ENCODE measurements at regions not wholly inside any gene's neighbourhood (a gene's known extent, or its start where the extent isn't known, plus 50 kb on each side); places are given as distances from the start of the nearest gene placed in this dataset.

GRCh38 chr13:55483626-55484158, 1657.0 kb upstream of the PRR20A start:
- Mint-ChIP-seq H3K27ac (no peak overlapping the region), H3K4me1 (no peaks in the 10 kb centered on the region), H3K27me3 (no peaks in the 10 kb centered on the region), H3K36me3 (no peaks in the 10 kb centered on the region), H3K4me3 (no peak overlapping the region), H3K9me3 (peaks cover 0 to 9% (median 6%) of the 10 kb centered on the region in 7 donors)
- ATAC-seq (ENCODE audit: low read depth in 2 of 2) (no peak), DNase-seq (no peak)

- H3K4me3 Mint-ChIP-seq: no peak overlapping the region
- ATAC-seq (ENCODE audit: low read depth in 2 of 2): no peak
- H3K4me1 Mint-ChIP-seq: no peaks in the 10 kb centered on the region
- no peak for DNase-seq
- H3K9me3 Mint-ChIP-seq: peaks cover 0 to 7% (median 2%) of the 10 kb centered on the region in 7 donors
- H3K36me3 Mint-ChIP-seq: no peaks in the 10 kb centered on the region
- no peak overlapping the region for H3K27ac Mint-ChIP-seq
- no peaks in the 10 kb centered on the region for H3K27me3 Mint-ChIP-seq
Measured at GRCh38 chr13:55493297-55493696, 1647.4 kb upstream of the PRR20A start.

- no peak for ATAC-seq (ENCODE audit: low read depth in 2 of 2)
- no peaks in the 10 kb centered on the region for H3K4me1 Mint-ChIP-seq
- H3K9me3 Mint-ChIP-seq: peaks cover 0 to 13% (median 5%) of the 10 kb centered on the region in 7 donors
- H3K36me3 Mint-ChIP-seq: no peaks in the 10 kb centered on the region
- DNase-seq: no peak
- H3K27me3 Mint-ChIP-seq: no peaks in the 10 kb centered on the region
- H3K4me3 Mint-ChIP-seq: no peak overlapping the region
- no peak overlapping the region for H3K27ac Mint-ChIP-seq
Measured at GRCh38 chr13:55497486-55497885, 1643.2 kb upstream of the PRR20A start.

- no peak overlapping the region for H3K4me3 Mint-ChIP-seq
- no peaks in the 10 kb centered on the region for H3K36me3 Mint-ChIP-seq
- no peak overlapping the region for H3K27ac Mint-ChIP-seq
- no peaks in the 10 kb centered on the region for H3K27me3 Mint-ChIP-seq
- peaks cover 3 to 25% (median 5%) of the 10 kb centered on the region in 7 donors for H3K9me3 Mint-ChIP-seq
- no peak for DNase-seq
- H3K4me1 Mint-ChIP-seq: no peaks in the 10 kb centered on the region
- ATAC-seq (ENCODE audit: low read depth in 2 of 2): no peak
Measured at GRCh38 chr13:55500694-55501093, 1640.0 kb upstream of the PRR20A start.

- DNase-seq (no peak), ATAC-seq (ENCODE audit: low read depth in 2 of 2) (no peak)
- Mint-ChIP-seq H3K36me3 (no peaks in the 10 kb centered on the region), H3K27me3 (no peaks in the 10 kb centered on the region), H3K9me3 (peaks cover 0 to 6% (median 4%) of the 10 kb centered on the region in 7 donors), H3K4me3 (no peak overlapping the region), H3K4me1 (no peaks in the 10 kb centered on the region), H3K27ac (no peak overlapping the region)
Measured at GRCh38 chr13:55516610-55517009, 1624.1 kb upstream of the PRR20A start.

- Mint-ChIP-seq H3K4me1 (no peaks in the 10 kb centered on the region), H3K27ac (no peak overlapping the region), H3K9me3 (peaks cover 0 to 6% (median 4%) of the 10 kb centered on the region in 7 donors), H3K4me3 (no peak overlapping the region), H3K36me3 (no peaks in the 10 kb centered on the region), H3K27me3 (no peaks in the 10 kb centered on the region)
- no peak for ATAC-seq (ENCODE audit: low read depth in 2 of 2)
- DNase-seq: no peak
Measured at GRCh38 chr13:55517312-55517711, 1623.4 kb upstream of the PRR20A start.

GRCh38 chr13:55528434-55528833, 1612.3 kb upstream of the PRR20A start:
- Mint-ChIP-seq H3K4me1 (no peaks in the 10 kb centered on the region), H3K36me3 (no peaks in the 10 kb centered on the region), H3K27ac (no peak overlapping the region), H3K9me3 (peaks cover 2 to 28% (median 5%) of the 10 kb centered on the region in 7 donors), H3K4me3 (no peak overlapping the region), H3K27me3 (no peaks in the 10 kb centered on the region)
- ATAC-seq (ENCODE audit: low read depth in 2 of 2) (no peak), DNase-seq (no peak)

GRCh38 chr13:55534306-55534705, 1606.4 kb upstream of the PRR20A start:
- H3K36me3 Mint-ChIP-seq: no peaks in the 10 kb centered on the region
- H3K4me1 Mint-ChIP-seq: no peaks in the 10 kb centered on the region
- H3K27me3 Mint-ChIP-seq: no peaks in the 10 kb centered on the region
- peaks cover 0 to 10% (median 2%) of the 10 kb centered on the region in 7 donors for H3K9me3 Mint-ChIP-seq
- DNase-seq (no peak), ATAC-seq (ENCODE audit: low read depth in 2 of 2) (no peak)
- no peak overlapping the region for H3K27ac Mint-ChIP-seq
- H3K4me3 Mint-ChIP-seq: no peak overlapping the region

- peaks cover 0 to 6% (median 3%) of the 10 kb centered on the region in 7 donors for H3K9me3 Mint-ChIP-seq
- no peaks in the 10 kb centered on the region for H3K27me3 Mint-ChIP-seq
- no peak overlapping the region for H3K4me3 Mint-ChIP-seq
- DNase-seq (no peak), ATAC-seq (ENCODE audit: low read depth in 2 of 2) (no peak)
- no peak overlapping the region for H3K27ac Mint-ChIP-seq
- H3K4me1 Mint-ChIP-seq: no peaks in the 10 kb centered on the region
- H3K36me3 Mint-ChIP-seq: no peaks in the 10 kb centered on the region
Measured at GRCh38 chr13:55538424-55538823, 1602.3 kb upstream of the PRR20A start.

- Mint-ChIP-seq H3K27me3 (no peaks in the 10 kb centered on the region), H3K27ac (no peak overlapping the region), H3K36me3 (no peaks in the 10 kb centered on the region), H3K9me3 (peaks cover 0 to 15% (median 3%) of the 10 kb centered on the region in 7 donors), H3K4me3 (no peak overlapping the region), H3K4me1 (no peaks in the 10 kb centered on the region)
- no peak for DNase-seq
- no peak for ATAC-seq (ENCODE audit: low read depth in 2 of 2)
Measured at GRCh38 chr13:55543053-55543452, 1597.7 kb upstream of the PRR20A start.

GRCh38 chr13:55550624-55551023, 1590.1 kb upstream of the PRR20A start:
- H3K36me3 Mint-ChIP-seq: no peaks in the 10 kb centered on the region
- no peaks in the 10 kb centered on the region for H3K4me1 Mint-ChIP-seq
- no peaks in the 10 kb centered on the region for H3K27me3 Mint-ChIP-seq
- no peak for DNase-seq
- no peak overlapping the region for H3K27ac Mint-ChIP-seq
- H3K4me3 Mint-ChIP-seq: no peak overlapping the region
- peaks cover under 1 to 18% (median 7%) of the 10 kb centered on the region in 7 donors for H3K9me3 Mint-ChIP-seq
- no peak for ATAC-seq (ENCODE audit: low read depth in 2 of 2)

GRCh38 chr13:55553701-55554100, 1587.0 kb upstream of the PRR20A start:
- Mint-ChIP-seq H3K27ac (no peak overlapping the region), H3K9me3 (peaks cover 2 to 25% (median 9%) of the 10 kb centered on the region in 7 donors), H3K4me3 (peak overlapping the region in 1 of 8 donors; percentile 18), H3K4me1 (no peaks in the 10 kb centered on the region), H3K27me3 (no peaks in the 10 kb centered on the region), H3K36me3 (no peaks in the 10 kb centered on the region)
- DNase-seq (no peak), ATAC-seq (ENCODE audit: low read depth in 2 of 2) (no peak)

GRCh38 chr13:55554741-55555140, 1586.0 kb upstream of the PRR20A start:
- H3K4me3 Mint-ChIP-seq: no peak overlapping the region
- DNase-seq (no peak), ATAC-seq (ENCODE audit: low read depth in 2 of 2) (no peak)
- no peaks in the 10 kb centered on the region for H3K36me3 Mint-ChIP-seq
- no peak overlapping the region for H3K27ac Mint-ChIP-seq
- H3K27me3 Mint-ChIP-seq: no peaks in the 10 kb centered on the region
- H3K4me1 Mint-ChIP-seq: no peaks in the 10 kb centered on the region
- H3K9me3 Mint-ChIP-seq: peaks cover 2 to 23% (median 9%) of the 10 kb centered on the region in 7 donors

GRCh38 chr13:55560331-55560730, 1580.4 kb upstream of the PRR20A start:
- H3K4me3 Mint-ChIP-seq: no peak overlapping the region
- DNase-seq: no peak
- no peaks in the 10 kb centered on the region for H3K27me3 Mint-ChIP-seq
- no peak for ATAC-seq (ENCODE audit: low read depth in 2 of 2)
- no peak overlapping the region for H3K27ac Mint-ChIP-seq
- peaks cover 0 to 12% (median 5%) of the 10 kb centered on the region in 7 donors for H3K9me3 Mint-ChIP-seq
- no peaks in the 10 kb centered on the region for H3K36me3 Mint-ChIP-seq
- H3K4me1 Mint-ChIP-seq: no peaks in the 10 kb centered on the region

- no peaks in the 10 kb centered on the region for H3K36me3 Mint-ChIP-seq
- no peaks in the 10 kb centered on the region for H3K27me3 Mint-ChIP-seq
- no peaks in the 10 kb centered on the region for H3K4me1 Mint-ChIP-seq
- DNase-seq (no peak), ATAC-seq (ENCODE audit: low read depth in 2 of 2) (no peak)
- no peak overlapping the region for H3K27ac Mint-ChIP-seq
- H3K4me3 Mint-ChIP-seq: no peak overlapping the region
- H3K9me3 Mint-ChIP-seq: peaks cover 0 to 4% (median 0%) of the 10 kb centered on the region in 7 donors
Measured at GRCh38 chr13:55563267-55563666, 1577.5 kb upstream of the PRR20A start.

All from naive B cell (primary cell).